Gastroesophageal sphincter (tissue), 4 donors: ENCODE measurements at regions not wholly inside any gene's neighbourhood (a gene's known extent, or its start where the extent isn't known, plus 50 kb on each side); places are given as distances from the start of the nearest gene placed in this dataset.
"Not testable (repeated sequence)": the region's sequence is repeated elsewhere in the genome, so short reads cannot be mapped to it uniquely, and the experiment has no call there.

Experiments
- ATAC-seq: fragments of 150-250 bp; one replicate; pipeline ENCODE4 v1.9.1; 2016; ENCODE audit warnings: mild to moderate bottlenecking, moderate library complexity
- H3K27ac ChIP-seq, 4 donors: fragments of 200-600 bp; sonication (generic) in 3 of 4; 1 replicate in 3 of 4; 2 replicates in 1 of 4; pipeline ENCODE4 v1.5.1; 2016 to 2019
- H3K27me3 ChIP-seq: fragments of 200-600 bp; sonication (generic); one replicate; pipeline ENCODE4 v1.5.1; 2019
- H3K36me3 ChIP-seq, 2 donors: fragments of 200-600 bp; sonication (generic); one replicate each; pipeline ENCODE4 v1.5.1; 2019; ENCODE audit warnings: control low read depth in 1 of 2
- H3K4me1 ChIP-seq, 3 donors: fragments of 200-600 bp; sonication (generic); 1 replicate in 2 of 3; 2 replicates in 1 of 3; pipeline ENCODE4 v1.5.1; 2016 to 2019; ENCODE audit warnings: control low read depth in 2 of 3
- H3K4me3 ChIP-seq, 2 donors: fragments of 200-600 bp; sonication (generic); one replicate each; pipeline ENCODE4 v1.5.1; 2019; ENCODE audit warnings: mild to moderate bottlenecking in 1 of 2, moderate library complexity in 1 of 2
- H3K9me3 ChIP-seq, 3 donors: fragments of 200-600 bp; sonication (generic); one replicate each; pipeline ENCODE4 v1.5.1; 2017 to 2019; ENCODE audit warnings: control low read depth in 2 of 3
- CTCF ChIP-seq, 4 experiments: fragments of 200-600 bp in 2 of 4; fragments of 450-650 bp in 2 of 4; sonication (generic) in 1 of 4; IDR thresholded peaks; one replicate each; pipeline ENCODE4 v1.5.1; 2017 to 2019; ENCODE audit warnings: antibody characterized with exemption in 4 of 4, mild to moderate bottlenecking in 2 of 4, moderate library complexity in 2 of 4
- EP300 ChIP-seq: sonication (generic); formaldehyde crosslinking; IDR thresholded peaks from one replicate; pipeline ENCODE4 v1.6.1; 2017; ENCODE audit warnings: antibody characterized with exemption, mild to moderate bottlenecking
- POLR2A ChIP-seq, 2 donors: fragments of 450-650 bp; IDR thresholded peaks; one replicate each; pipeline ENCODE4 v1.6.1; 2017; ENCODE audit warnings: antibody characterized with exemption in 2 of 2, mild to moderate bottlenecking in 2 of 2, moderate library complexity in 1 of 2
- POLR2AphosphoS5 ChIP-seq: sonication (generic); formaldehyde crosslinking; IDR thresholded peaks from one replicate; pipeline ENCODE4 v1.6.1; 2017; ENCODE audit warnings: antibody characterized with exemption
- WGBS, 2 donors: methylation state at CpG; one replicate each; pipeline ENCODE4 v1.1.5; 2018; ENCODE audit warnings: low coverage in 1 of 2; 5-methylcytosine and 5-hydroxymethylcytosine counted together

GRCh38 chr13:67464154-67464553, 234.0 kb upstream of the PCDH9 start:
- no peak for ATAC-seq
- WGBS, 2 donors: 15 to 22% methylated on average over 4 of the region's 4 CpGs
- TF ChIP-seq POLR2AphosphoS5 (no peak), CTCF (IDR thresholded peaks at IDR 0.05) (no peak), POLR2A (IDR thresholded peaks at IDR 0.05) (no peak), EP300 (no peak)
- no peaks in the 10 kb centered on the region for H3K36me3 ChIP-seq
- H3K4me1 ChIP-seq: no peaks in the 10 kb centered on the region
- no peak overlapping the region for H3K4me3 ChIP-seq
- H3K27ac ChIP-seq: no peak overlapping the region
- H3K27me3 ChIP-seq: no peaks in the 10 kb centered on the region
- no peaks in the 10 kb centered on the region for H3K9me3 ChIP-seq

- Histone ChIP-seq H3K27me3 (no peaks in the 10 kb centered on the region), H3K4me1 (no peaks in the 10 kb centered on the region), H3K4me3 (no peak overlapping the region), H3K27ac (no peak overlapping the region), H3K36me3 (no peaks in the 10 kb centered on the region), H3K9me3 (no peaks in the 10 kb centered on the region)
- no peak for TF ChIP-seq POLR2A (IDR thresholded peaks at IDR 0.05)
- no peak for TF ChIP-seq EP300
- TF ChIP-seq POLR2AphosphoS5: no peak
- no peak for TF ChIP-seq CTCF (IDR thresholded peaks at IDR 0.05)
- WGBS, 2 donors: 88 to 100% methylated on average over 1 of the region's 1 CpG
- ATAC-seq: no peak
Measured at GRCh38 chr13:67462098-67462497, 232.0 kb upstream of the PCDH9 start.

- H3K36me3 ChIP-seq, H3K4me1 ChIP-seq, H3K27me3 ChIP-seq, ATAC-seq, H3K4me3 ChIP-seq, H3K27ac ChIP-seq, H3K9me3 ChIP-seq: not testable (repeated sequence)
- 90% methylated on average over 2 of the region's 8 CpGs; no CpG with 5 or more reads in 1 of the 2 donors for WGBS, 2 donors
Measured at GRCh38 chr13:67452526-67452925, 222.4 kb upstream of the PCDH9 start.

- TF ChIP-seq CTCF (IDR thresholded peaks at IDR 0.05): no peak
- TF ChIP-seq POLR2AphosphoS5: no peak
- TF ChIP-seq EP300: no peak
- no peak for TF ChIP-seq POLR2A (IDR thresholded peaks at IDR 0.05)
- H3K4me1 ChIP-seq: no peaks in the 10 kb centered on the region
- no peaks in the 10 kb centered on the region for H3K9me3 ChIP-seq
- no peak overlapping the region for H3K27ac ChIP-seq
- WGBS, 2 donors: 84 to 87% methylated on average over 5 of the region's 5 CpGs
- no peak overlapping the region for H3K4me3 ChIP-seq
- ATAC-seq: no peak
- H3K36me3 ChIP-seq: no peaks in the 10 kb centered on the region
- no peaks in the 10 kb centered on the region for H3K27me3 ChIP-seq
Measured at GRCh38 chr13:67445436-67445835, 215.3 kb upstream of the PCDH9 start.

GRCh38 chr13:67443923-67444322, 213.8 kb upstream of the PCDH9 start:
- Histone ChIP-seq H3K4me1 (no peaks in the 10 kb centered on the region), H3K36me3 (no peaks in the 10 kb centered on the region), H3K27ac (no peak overlapping the region), H3K27me3 (no peaks in the 10 kb centered on the region), H3K9me3 (no peaks in the 10 kb centered on the region), H3K4me3 (no peak overlapping the region)
- WGBS, 2 donors: 58 to 76% methylated on average over 2 of the region's 2 CpGs
- TF ChIP-seq EP300: no peak
- ATAC-seq: no peak

GRCh38 chr13:67440236-67440975, 210.3 kb upstream of the PCDH9 start:
- Histone ChIP-seq H3K27ac (no peak overlapping the region), H3K4me3 (no peak overlapping the region), H3K9me3 (no peaks in the 10 kb centered on the region), H3K36me3 (no peaks in the 10 kb centered on the region), H3K27me3 (no peaks in the 10 kb centered on the region), H3K4me1 (no peaks in the 10 kb centered on the region)
- no peak for ATAC-seq
- TF ChIP-seq POLR2A (IDR thresholded peaks at IDR 0.05) (no peak), EP300 (no peak), CTCF (IDR thresholded peaks at IDR 0.05) (no peak), POLR2AphosphoS5 (no peak)
- 32 to 64% methylated on average over 5 of the region's 5 CpGs for WGBS, 2 donors
